Hypothalamus (tissue), 51 donors: ENCODE measurements at regions not wholly inside any gene's neighbourhood (a gene's known extent, or its start where the extent isn't known, plus 50 kb on each side); places are given as distances from the start of the nearest gene placed in this dataset.
"Not testable (repeated sequence)": the region's sequence is repeated elsewhere in the genome, so short reads cannot be mapped to it uniquely, and the experiment has no call there.

Experiments used
- DNase-seq, 51 donors: peaks; one replicate each; lab custom pipeline; 2025; lab: John Stamatoyannopoulos, UW

GRCh38 chr16:85200471-85201278 lies 88.4 kb upstream of the CIBAR2 start:
- no peak for DNase-seq

- DNase-seq: no peak
Observed at GRCh38 chr16:85201574-85201973, 89.3 kb upstream of the CIBAR2 start.

- peak in 1 of 51 donors; percentile 52 for DNase-seq
Observed at GRCh38 chr16:85202051-85202601, 89.9 kb upstream of the CIBAR2 start.

- DNase-seq: peak in 40 of 51 donors; percentile 2 to 86 (median 43)
Observed at GRCh38 chr16:85202631-85203461, 90.6 kb upstream of the CIBAR2 start.

GRCh38 chr16:85203462-85203813 lies 91.2 kb upstream of the CIBAR2 start:
- no peak for DNase-seq

GRCh38 chr16:85204242-85205010 lies 92.2 kb upstream of the CIBAR2 start:
- DNase-seq: no peak

GRCh38 chr16:85205257-85205656 lies 93.0 kb upstream of the CIBAR2 start:
- not testable (repeated sequence) for DNase-seq

GRCh38 chr16:85205747-85206471 lies 93.6 kb upstream of the CIBAR2 start:
- peak in 3 of 51 donors; percentile 9 to 26 (median 21) for DNase-seq

GRCh38 chr16:85206472-85207356 lies 94.4 kb upstream of the CIBAR2 start:
- DNase-seq: peak in 44 of 51 donors; percentile 12 to 89 (median 63)

GRCh38 chr16:85207357-85207921 lies 95.2 kb upstream of the CIBAR2 start:
- no peak for DNase-seq

GRCh38 chr16:85208181-85208580 lies 95.9 kb upstream of the CIBAR2 start:
- no peak for DNase-seq

GRCh38 chr16:85208643-85209520 lies 96.6 kb upstream of the CIBAR2 start:
- DNase-seq: no peak

- DNase-seq: no peak
Observed at GRCh38 chr16:85209526-85210121, 97.4 kb upstream of the CIBAR2 start.

GRCh38 chr16:85210423-85211169 lies 98.3 kb upstream of the CIBAR2 start:
- DNase-seq: no peak

- no peak for DNase-seq
Observed at GRCh38 chr16:85211271-85211801, 99.1 kb upstream of the CIBAR2 start.
